NCI-H748 (cell line): ENCODE measurements at regions not wholly inside any gene's neighbourhood (a gene's known extent, or its start where the extent isn't known, plus 50 kb on each side); places are given as distances from the start of the nearest gene placed in this dataset.
"Not testable (repeated sequence)": the region's sequence is repeated elsewhere in the genome, so short reads cannot be mapped to it uniquely, and the experiment has no call there.

ENCODE experiments used
- DNase-seq: peaks from one replicate; lab custom pipeline; 2025; ENCODE audit not compliant: unreplicated experiment; lab: John Stamatoyannopoulos, UW

DNA sequence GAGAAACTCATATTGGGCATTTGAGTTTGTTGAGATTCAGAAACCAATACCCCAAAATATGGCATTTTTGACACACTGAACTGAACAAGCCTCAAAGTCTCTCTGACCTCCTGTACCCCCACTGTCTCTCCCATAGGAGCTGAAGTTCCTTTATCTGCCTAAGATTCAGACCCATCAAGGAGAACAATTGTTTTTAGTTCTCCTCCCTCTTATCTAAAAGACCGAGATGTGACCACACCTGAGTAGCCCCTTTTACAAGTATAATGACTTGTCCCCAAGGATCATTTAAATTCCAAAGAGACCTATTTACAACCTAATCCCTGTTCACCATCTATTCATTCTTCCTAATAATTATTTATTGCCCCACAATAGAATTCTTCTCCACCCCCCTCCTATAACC, 122.1 kb upstream of the PLAAT1 start:
- no peak for DNase-seq

DNA sequence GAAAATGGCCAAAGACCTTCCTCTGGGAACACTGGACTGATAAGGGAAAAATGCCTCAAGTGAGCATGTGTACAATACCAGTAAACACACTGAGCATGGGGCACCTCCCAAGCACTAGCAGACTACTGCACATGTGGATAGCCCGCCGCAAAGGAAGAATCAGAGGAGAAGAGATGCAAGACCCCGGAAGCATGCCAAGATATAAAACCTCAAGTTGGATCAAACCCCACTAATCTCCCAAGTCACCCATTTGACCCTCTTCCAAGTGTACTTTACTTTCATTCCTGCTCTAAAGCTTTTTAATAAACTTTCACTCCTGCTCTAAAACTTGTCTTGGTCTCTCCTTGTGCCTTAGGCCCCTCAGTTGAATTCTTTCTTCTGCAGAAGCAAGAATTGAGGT, 121.1 kb upstream of the PLAAT1 start:
- no peak for DNase-seq

DNA sequence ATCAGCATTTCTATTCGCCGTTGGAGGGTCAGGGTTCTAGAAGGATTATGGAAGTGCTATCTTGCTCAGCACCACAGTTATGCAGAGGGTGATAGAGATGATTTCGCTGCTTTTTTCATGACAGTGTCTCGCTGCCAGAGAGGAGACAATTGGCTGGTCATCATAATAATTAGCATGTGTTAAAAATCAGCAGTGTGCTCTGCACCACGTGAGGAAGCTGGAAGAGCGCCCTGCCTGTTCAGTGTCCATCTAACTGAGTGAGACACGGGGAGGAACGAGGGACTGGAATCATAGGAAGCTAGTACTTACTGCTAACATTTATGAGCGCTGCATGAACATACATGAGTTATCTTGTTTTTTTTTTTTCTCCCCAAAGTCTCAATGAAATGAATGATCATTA, 116.2 kb upstream of the PLAAT1 start:
- no peak for DNase-seq

DNA sequence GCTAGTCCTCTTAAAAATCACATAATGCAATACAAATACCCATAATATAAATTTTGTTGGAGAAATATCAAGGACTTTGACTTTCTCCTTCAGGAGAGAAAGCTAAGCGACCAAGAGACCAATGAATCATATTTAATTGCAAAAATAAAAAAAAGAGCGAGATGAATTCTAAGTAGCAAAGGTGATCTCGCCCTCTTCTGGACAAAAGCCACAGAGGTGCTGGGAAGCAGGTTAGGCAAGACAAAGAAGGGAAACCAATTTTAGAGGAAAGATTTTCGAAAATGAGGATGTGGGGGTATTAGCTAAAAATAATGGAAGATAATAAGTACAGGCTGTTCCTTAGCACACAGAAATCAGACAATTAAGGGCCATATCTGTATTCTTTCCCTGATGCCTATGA, 111.4 kb upstream of the PLAAT1 start:
- no peak for DNase-seq

DNA sequence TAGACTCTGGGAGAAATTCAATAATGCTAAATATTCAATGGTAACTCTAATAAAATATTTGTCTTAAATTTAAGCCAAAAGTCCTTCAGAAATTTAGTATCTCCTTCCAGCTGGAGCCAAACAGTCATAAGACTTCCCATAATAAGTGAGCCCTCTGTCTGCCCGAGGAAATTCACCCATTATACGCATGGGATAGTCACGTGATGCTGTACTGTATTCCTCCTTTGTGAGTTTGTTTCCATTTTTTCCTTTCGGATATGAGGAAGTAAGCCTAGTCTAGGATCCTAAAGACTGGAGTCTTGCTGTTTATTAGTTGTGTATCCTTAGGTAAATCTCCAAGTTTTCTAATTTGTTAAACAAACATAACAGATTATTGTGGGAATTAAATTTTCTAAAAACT, 110.4 kb upstream of the PLAAT1 start:
- no peak for DNase-seq

DNA sequence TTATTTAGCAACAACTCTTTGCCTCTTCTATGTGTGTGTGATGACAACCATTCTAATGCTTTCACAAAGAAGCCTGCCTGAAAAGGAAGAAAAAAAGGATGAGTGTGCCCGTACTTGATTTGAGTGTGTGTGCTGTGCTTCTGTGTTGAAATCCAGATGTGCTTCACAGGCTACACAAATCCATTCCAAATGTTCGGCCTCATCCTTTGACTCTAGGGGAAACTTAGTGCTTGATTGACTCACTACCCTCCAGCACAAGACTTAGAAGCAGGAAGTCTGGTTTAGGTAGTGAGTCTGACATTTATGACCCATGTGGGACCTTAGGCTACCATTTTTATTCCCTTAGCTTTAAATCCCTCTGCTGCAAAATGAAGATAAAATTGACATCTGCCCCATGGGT, 108.8 kb upstream of the PLAAT1 start:
- no peak for DNase-seq

DNA sequence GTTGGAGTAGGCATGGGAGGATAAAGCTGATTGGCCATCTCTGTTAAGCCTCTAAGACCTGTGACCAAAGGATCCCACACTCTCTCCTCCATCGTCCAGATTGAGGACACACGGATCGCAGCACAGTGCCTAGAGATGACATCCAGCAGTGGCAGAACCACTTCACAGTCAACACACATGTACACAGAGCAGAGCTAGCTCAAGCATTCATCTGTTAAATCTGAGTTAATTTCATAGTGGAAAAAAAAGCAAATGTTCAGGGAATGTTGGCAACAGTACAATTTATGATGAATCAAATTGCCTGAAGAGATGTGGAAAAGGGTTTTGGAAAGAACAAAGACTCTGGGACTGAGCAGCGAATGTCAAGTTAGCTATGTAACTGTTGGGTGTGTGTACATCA, 108.1 kb upstream of the PLAAT1 start:
- DNase-seq = no peak

DNA sequence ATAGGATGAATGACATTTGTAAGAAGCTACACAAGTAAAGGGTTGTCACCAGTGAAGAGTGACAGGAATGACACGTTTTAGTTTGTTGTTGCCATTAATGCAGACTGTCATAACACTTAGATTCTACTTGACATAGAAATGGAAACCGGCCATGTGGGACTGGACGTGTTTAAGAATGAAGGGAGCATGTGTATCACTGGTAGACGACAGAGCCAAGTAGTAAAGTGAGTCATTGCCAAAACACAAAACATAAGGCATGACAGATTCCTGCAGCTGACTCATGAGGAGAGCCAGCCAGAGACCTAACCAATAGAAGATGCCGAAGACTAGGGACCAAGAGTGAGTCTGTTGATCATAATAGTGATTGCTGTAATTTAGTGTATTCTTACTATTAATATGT, 106.2 kb upstream of the PLAAT1 start:
- no peak for DNase-seq

DNA sequence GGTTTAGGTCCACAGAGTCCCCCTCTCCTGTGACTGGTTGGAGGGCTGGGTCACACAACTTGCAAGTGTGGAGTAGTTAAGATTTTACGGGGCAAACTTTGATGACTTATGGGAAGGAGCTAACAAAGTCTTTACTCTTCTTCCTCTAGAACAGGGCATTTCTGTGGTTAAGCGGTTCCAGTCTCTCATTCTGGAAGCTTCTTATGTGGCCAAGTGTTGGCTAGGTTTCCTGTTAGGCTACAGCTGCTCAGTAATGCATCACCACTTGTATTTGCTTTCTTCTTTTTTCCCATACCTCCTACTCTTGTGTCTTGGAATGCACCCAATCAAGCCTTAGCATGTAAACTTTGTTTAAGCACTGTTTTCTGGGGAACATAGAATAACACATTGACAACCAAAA, 100.6 kb upstream of the PLAAT1 start:
- no peak for DNase-seq

DNA sequence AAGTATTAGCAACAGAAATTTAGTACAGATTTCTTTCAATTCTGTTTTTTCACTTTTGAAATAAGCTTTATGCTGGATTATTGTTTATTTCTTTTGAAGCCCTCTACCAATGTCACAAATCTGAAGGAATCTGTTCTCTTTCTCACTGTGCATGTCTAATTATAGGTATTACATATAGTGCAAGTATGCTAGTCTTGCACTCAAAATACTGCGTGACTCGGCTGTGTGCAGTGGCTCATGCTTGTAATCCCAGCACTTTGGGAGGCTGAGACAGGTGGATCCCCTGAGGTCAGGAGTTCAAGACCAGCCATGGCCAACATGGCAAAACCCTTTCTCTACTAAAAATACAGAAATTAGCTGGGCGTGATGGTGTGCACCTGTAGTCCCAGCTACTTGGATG, 95.8 kb upstream of the PLAAT1 start:
- no peak for DNase-seq

DNA sequence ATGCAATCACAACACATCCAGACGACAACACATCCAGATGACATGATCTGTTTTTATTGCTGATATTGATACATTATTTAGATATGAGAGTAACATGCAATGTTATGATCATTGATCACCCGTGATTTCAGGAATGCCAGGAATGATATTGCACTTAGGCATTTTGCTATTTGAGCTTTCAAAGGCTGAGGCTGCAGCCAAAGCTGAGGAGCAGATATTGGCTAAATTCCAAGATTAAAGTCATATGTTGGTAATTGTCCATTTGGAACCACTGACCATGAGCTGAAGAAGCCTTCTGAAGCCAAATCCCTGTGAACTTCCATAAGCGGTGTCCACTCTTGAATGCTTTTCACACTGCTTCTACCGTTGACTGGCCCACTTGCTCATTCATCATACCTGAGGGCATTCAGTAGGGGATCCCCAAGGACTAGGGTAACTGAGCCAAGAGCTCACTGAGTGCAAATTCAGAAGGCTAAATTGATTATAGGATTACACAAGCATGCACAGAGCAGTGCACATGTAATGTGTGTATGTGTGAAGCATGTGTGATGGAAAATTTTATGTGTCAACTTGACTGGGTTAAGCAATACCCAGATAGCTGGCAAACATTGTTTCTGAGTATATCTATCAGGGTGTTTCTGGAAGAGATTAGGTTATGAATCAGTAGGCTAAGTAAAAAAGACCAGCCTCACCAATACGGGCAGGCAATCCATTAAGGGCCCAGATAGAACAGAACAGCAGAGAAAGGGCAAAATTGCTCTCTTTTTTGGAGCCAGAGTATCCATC, 92.1 kb upstream of the PLAAT1 start:
- no peak for DNase-seq

DNA sequence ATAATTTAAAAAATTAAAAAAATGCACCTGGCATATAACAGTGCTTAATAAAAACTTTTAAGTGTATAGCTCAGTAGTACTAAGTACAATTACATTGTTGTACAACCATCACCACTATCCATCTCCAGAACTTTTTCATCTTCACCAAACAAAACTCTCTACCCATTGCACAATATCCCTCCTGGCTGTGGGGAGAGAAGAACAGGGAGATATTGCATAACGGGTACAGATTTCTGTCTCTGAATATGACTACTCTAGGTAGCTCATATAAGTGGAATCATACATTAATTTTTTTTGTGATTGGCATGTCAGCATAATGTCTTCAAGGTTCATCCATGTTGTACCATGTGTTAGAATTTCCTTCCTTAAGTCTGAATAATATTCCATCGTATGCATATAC, 91.0 kb upstream of the PLAAT1 start:
- DNase-seq = no peak

DNA sequence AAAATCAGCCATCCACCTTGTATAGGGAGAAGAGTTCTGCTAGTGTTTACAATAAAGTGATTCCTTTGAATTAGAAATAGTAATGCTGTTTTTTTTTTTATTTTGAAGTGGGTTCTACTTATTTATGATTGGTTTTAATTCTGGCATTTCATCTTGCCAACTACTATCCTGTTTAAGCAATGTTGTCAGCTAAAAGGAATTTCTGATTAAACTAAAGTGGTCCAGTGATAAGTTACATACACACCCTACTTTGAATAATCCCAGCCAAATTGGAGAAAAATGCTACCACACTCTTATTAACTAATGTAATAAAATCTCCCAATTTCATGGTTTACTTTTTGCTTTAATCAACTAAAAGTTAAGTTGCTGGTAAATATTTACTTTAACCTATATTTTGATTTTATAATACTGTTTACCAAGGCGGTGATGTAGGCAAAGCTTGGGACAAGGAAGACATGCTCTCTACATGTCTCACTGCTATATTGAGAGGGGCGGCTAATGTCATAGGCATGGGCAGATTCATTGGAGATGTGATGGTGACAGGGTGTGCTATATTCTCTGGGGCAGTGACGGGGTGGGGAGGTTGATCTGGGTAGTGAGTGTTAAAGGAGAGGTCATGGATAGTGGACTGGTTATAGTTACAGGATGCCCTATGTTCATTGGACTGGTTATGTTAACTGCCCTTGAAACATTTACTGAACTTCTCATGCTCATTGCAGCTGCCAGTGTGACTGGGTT, 85.8 kb upstream of the PLAAT1 start:
- DNase-seq = not testable (repeated sequence)

DNA sequence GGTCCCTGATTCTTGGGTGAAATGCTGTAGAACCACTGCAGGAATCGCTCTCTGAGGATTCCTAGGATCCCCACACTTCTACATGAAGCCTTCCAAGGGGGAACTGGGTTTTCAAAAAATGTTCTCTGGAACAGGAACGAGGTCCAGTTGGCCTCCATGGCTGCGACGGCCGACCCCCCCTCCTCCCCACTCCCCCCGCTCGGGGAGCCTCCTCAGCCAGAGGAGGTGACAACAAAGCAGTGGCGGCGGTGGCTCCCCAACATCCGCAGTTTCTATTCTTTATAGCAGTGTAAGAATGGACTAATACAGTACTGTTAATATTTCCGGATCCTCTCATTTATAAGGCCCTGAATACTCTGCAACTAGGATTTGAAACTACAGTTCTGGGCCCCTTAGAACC, 84.0 kb upstream of the PLAAT1 start:
- no peak for DNase-seq

DNA sequence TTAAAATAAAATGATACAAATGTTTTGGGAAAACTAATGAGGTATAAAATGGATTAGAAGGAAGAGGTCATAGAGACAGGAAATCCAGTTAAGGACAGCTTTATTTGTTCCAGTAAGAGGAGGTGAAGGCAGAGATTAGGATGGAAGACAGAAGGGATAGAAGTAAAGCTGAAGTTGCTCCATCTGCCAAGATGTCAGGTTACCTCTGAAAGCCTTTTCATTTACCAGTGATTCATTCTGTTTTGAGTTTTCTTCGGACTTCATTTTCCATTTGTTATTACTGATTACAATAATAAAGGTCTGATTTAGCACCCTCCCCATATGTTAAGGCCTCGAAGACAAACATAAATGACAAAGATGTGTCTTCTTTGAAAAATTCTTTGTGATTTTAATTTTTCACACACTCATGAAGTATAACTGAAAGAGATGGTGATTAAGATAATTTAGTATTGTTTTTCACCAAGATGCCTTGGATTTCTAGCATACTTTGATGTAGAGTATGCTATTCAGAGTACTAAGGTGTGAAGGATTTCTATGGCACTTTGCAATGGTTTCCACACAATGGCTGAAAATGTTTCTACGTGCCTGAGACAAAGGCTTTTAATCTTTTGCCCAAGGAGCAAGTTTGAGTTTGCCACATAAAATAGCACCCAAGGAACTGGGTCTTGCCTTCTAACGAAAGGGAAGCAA, 75.4 kb upstream of the PLAAT1 start:
- DNase-seq = no peak

DNA sequence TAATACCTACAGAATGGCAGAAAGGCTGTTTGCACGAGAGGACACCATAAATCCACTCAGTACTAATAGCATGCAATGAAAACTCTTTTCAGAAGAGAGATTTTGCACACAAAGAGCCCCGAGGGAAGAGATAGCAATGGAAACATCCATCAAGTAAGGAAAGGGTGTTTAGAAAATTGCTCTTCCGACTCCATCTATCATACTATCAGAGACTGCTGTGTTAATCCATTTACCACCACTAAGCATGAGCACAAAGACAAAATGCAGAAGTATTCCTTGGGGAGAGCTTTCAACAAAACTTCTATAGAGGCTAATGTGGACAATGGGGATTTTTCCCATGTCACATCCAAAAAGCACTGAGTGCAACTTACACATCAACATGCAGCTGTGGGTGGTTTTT, 72.1 kb upstream of the PLAAT1 start:
- no peak for DNase-seq

DNA sequence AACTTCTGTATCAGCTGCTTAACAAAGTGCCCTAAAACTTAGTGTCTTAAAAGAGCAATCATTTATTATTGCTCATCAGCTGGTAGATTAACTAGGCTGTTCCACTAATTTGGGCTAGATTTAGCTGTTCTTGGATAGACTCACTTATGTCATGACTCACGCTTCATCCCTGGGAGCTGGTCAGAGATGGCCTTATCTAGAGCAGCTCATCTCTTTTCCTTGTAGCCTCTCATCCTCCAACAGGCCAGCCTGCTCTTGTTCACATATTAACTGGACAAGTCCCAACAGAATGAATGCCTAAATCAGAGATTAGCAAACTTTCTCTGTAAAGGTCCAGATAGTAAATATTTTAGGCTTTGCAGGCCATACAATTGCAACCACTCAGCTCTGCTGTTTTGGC, 66.9 kb upstream of the PLAAT1 start:
- no peak for DNase-seq

DNA sequence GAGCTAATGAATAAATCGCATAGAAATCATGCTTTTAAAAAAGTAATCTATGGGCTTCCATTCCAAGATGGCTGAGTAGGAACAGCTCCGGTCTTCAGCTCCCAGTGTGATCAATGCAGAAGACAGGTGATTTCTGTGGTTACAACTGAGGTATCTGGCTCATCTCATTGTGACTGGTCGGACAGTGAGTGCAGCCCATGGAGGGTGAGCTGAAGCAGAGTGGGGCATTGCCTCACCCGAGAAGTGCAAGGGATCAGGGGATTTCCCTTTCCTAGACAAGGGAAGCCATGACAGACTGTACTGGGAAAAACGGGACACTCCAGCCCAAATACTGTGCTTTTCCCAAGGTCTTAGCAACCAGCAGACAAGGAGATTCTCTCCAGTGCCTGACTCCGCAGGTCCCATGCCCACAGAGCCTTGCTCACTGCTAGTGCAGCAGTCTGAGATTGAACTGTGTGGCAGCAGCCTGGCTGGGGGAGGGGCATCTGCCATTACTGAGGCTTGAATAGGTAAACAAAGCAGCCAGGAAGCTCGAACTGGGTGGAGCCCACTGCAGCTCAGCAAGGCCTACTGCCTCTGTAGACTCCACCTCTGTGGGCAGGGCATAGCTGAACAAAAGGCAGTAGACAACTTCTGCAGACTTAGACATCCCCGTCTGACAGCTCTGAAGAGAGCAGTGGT, 61.5 kb upstream of the PLAAT1 start:
- peak; percentile 6 for DNase-seq

DNA sequence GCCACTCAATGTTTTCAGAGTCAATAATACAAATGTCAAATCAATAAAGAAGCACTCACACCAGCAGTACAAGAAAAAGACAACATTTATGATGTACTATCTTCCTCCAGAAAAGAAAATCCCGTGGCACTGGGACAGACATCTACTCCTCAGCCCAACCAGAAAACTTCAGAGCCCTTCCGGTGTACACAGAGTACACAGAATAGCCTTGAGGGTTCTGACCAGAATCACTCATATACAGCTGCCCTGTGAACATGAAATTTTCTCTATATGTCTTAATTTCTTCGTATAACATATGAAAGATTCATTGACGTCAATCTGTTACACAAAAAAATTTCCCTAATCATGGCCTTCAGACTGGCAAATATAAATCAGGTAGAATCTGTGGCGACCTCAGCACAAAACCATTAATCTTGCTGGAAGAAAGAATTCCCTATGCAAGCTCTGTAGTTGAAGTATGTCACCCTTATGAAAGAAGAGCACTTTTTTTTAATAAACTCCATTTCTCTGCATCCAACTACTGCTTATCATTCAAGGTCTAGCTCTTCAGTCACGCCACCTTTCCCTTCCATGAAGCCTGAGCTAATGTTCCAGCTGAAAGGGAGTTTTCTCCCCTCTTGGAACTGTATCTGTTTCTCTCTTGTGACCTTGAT, 53.8 kb upstream of the PLAAT1 start:
- no peak for DNase-seq

DNA sequence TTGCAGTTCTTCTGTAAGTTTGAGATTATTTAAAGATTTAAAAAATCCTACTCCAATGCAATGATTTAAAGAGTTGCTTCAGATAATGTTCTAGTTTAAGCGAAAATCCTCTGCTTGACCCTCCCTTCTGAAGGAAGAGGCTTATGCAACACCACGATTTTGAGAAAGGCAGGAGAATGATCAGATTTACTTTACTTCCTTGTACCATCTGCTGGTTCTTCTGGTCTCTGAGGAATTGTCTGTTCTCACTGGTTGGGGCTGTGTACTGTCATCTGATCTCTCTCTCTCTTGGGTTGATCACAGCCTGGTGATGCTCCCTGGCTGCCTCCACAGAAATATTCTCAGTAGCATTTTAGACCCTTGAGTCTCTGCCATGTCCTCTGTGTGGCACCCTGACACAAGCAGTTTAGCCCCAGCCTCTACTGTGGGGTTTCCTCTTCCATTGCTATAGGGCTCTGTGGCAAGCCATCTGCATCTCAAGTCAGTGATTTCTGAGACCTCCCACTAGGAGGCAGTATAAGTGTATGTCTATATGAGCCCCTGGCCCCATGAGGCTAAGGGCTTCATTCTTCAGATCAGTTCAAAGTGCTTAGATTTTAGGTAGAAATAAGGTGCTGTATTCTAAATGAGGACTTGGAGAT, 50.8 kb upstream of the PLAAT1 start:
- DNase-seq = peak; percentile 68
